Testis (tissue), 2 donors: ENCODE measurements at regions not wholly inside any gene's neighbourhood (a gene's known extent, or its start where the extent isn't known, plus 50 kb on each side); places are given as distances from the start of the nearest gene placed in this dataset.

ENCODE experiments used
- CTCF ChIP-seq, 3 experiments: fragments of 450-650 bp in 2 of 3; fragments of 200-600 bp in 1 of 3; sonication (generic) in 1 of 3; IDR thresholded peaks; one replicate each; pipeline ENCODE4 v1.5.1; 2016 to 2019; ENCODE audit warnings: antibody characterized with exemption in 3 of 3, mild to moderate bottlenecking in 2 of 3, moderate library complexity in 1 of 3
- POLR2A ChIP-seq: fragments of 450-650 bp; IDR thresholded peaks from one replicate; pipeline ENCODE4 v1.6.1; 2017; ENCODE audit warnings: antibody characterized with exemption, mild to moderate bottlenecking, moderate library complexity

GRCh38 chr3:150296966-150297365 is 111.1 kb upstream of the TSC22D2 start:
- no peak for TF ChIP-seq CTCF (IDR thresholded peaks at IDR 0.05)
- TF ChIP-seq POLR2A, result no peak
